PC-9 (cell line): ENCODE measurements at regions not wholly inside any gene's neighbourhood (a gene's known extent, or its start where the extent isn't known, plus 50 kb on each side); places are given as distances from the start of the nearest gene placed in this dataset.

Experiments used
- BruUV-seq: library from RNA; stranded (reverse); fragments of 400-500 nt; replicated peaks from 2 replicates; lab custom pipeline; 2021; lab: Mats Ljungman, UMichigan
- CTCF ChIA-PET: fragments of 300-600 bp; sonication (Branson Sonifier 250); formaldehyde crosslinking; loops from one replicate; lab custom pipeline; 2022; ENCODE audit warnings: antibody characterized with exemption; lab: Charles Lee
- POLR2A ChIA-PET: fragments of 300-600 bp; sonication (Branson Sonifier 250); formaldehyde crosslinking; loops from one replicate; lab custom pipeline; 2022; ENCODE audit warnings: antibody characterized with exemption; ENCODE audit not compliant: unreplicated experiment; lab: Charles Lee
- DNase-seq, 2 experiments: peaks; one replicate each; pipeline versions ENCODE4 v3.0.0 to v3.0.0-alpha.2; 2015 to 2022; ENCODE audit warnings: mixed read lengths in 1 of 2
- H2AFZ ChIP-seq: fragments of 200-600 bp; sonication (generic); 2 replicates; pipeline ENCODE4 v1.8.1; 2017; ENCODE audit warnings: antibody characterized with exemption
- H3F3A ChIP-seq: fragments of 200-600 bp; sonication (generic); 2 replicates; pipeline ENCODE4 v1.8.1; 2017; ENCODE audit warnings: antibody characterized with exemption, mild to moderate bottlenecking, low read depth; ENCODE audit not compliant: insufficient read depth
- H3K27ac ChIP-seq: fragments of 200-600 bp; sonication (generic); 2 replicates; pipeline ENCODE4 v1.6.1; 2016; ENCODE audit warnings: mixed run types
- H3K27me3 ChIP-seq: fragments of 200-600 bp; sonication (generic); 2 replicates; pipeline ENCODE4 v1.6.1; 2016; ENCODE audit warnings: low read depth, mixed run types; ENCODE audit not compliant: insufficient read depth
- H3K36me3 ChIP-seq: fragments of 200-600 bp; sonication (generic); 2 replicates; pipeline ENCODE4 v1.6.1; 2016; ENCODE audit warnings: low read depth, mixed run types
- H3K4me1 ChIP-seq: fragments of 200-600 bp; sonication (generic); replicated peaks from 2 replicates; pipeline ENCODE4 v1.6.1; 2016; ENCODE audit warnings: mixed run types; ENCODE audit not compliant: insufficient read depth
- H3K4me2 ChIP-seq: fragments of 200-600 bp; sonication (generic); 2 replicates; pipeline ENCODE4 v1.6.1; 2017; ENCODE audit warnings: mixed run types
- H3K4me3 ChIP-seq: fragments of 200-600 bp; sonication (generic); 2 replicates; pipeline ENCODE4 v1.6.1; 2016; ENCODE audit warnings: mixed run types
- H3K79me2 ChIP-seq: fragments of 200-600 bp; sonication (generic); 2 replicates; pipeline ENCODE4 v1.6.1; 2017; ENCODE audit warnings: low read depth, mixed run types
- H3K9me2 ChIP-seq: fragments of 200-600 bp; sonication (generic); 2 replicates; pipeline ENCODE4 v1.8.1; 2017; ENCODE audit warnings: mild to moderate bottlenecking; ENCODE audit not compliant: insufficient read depth
- H3K9me3 ChIP-seq: fragments of 200-600 bp; sonication (generic); 2 replicates; pipeline ENCODE4 v1.8.1; 2016; ENCODE audit warnings: low read depth; ENCODE audit not compliant: insufficient read depth
- H4K20me1 ChIP-seq: fragments of 200-600 bp; sonication (generic); 2 replicates; pipeline ENCODE4 v1.8.1; 2017; ENCODE audit not compliant: insufficient read depth
- EZH2 ChIP-seq: fragments of 200-600 bp; sonication (generic); IDR thresholded peaks from 2 replicates; pipeline ENCODE4 v1.8.0; 2017; ENCODE audit warnings: antibody characterized with exemption, low read depth
- intact Hi-C: fragments of 100-400 bp; cut with micrococcal nuclease; formaldehyde crosslinking; loops from one replicate; pipeline ENCODE4 v1.10.0; 2022; ENCODE audit not compliant: unreplicated experiment
- TF ChIP-seq, protein P1 (sequence below): fragments of 200-600 bp; sonication (generic); conservative IDR thresholded peaks from 2 replicates; pipeline ENCODE4 v1.6.1; 2017; ENCODE audit warnings: mixed run types, antibody characterized with exemption, mild to moderate bottlenecking, moderate library complexity

DNA sequence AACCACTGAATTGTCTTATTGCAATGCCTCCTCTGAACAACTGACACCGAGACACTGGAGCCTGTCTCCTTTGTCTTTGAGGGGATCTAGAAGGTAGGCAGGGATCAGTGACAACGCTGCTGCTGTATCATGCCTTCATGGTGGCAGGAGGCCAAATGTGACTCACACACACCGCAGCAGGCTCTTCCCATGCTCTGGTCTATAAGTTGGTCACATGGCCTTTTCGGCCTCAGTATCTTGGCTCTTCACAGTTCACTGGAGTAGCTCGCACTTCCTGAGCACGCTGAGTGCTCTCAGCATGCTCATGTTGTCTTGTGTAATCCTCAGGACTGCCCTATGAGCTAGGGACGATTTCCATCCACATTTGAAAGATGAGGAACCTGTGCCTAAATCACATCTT is 167.4 kb upstream of the PCSK2 start:
- TF ChIP-seq EZH2: no peak
- TF ChIP-seq, protein P1, sequence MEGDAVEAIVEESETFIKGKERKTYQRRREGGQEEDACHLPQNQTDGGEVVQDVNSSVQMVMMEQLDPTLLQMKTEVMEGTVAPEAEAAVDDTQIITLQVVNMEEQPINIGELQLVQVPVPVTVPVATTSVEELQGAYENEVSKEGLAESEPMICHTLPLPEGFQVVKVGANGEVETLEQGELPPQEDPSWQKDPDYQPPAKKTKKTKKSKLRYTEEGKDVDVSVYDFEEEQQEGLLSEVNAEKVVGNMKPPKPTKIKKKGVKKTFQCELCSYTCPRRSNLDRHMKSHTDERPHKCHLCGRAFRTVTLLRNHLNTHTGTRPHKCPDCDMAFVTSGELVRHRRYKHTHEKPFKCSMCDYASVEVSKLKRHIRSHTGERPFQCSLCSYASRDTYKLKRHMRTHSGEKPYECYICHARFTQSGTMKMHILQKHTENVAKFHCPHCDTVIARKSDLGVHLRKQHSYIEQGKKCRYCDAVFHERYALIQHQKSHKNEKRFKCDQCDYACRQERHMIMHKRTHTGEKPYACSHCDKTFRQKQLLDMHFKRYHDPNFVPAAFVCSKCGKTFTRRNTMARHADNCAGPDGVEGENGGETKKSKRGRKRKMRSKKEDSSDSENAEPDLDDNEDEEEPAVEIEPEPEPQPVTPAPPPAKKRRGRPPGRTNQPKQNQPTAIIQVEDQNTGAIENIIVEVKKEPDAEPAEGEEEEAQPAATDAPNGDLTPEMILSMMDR: no peak
- ChIA-PET CTCF (interaction anchor here (0.5 kb wide), 1 partner anchor 584 kb away, joined by 3 read pairs; no protein-coding TSS in a partner anchor), POLR2A (no interaction called here)
- Histone ChIP-seq H3K4me1 (no peaks in the 10 kb centered on the region), H3K79me2 (no peaks in the 10 kb centered on the region), H3F3A (no peaks in the 10 kb centered on the region), H3K9me3 (no peaks in the 10 kb centered on the region), H3K27me3 (no peaks in the 10 kb centered on the region), H3K4me3 (no peak overlapping the region), H3K36me3 (no peaks in the 10 kb centered on the region), H2AFZ (no peak overlapping the region), H3K4me2 (no peak overlapping the region), H4K20me1 (no peaks in the 10 kb centered on the region), H3K9me2 (no peaks in the 10 kb centered on the region), H3K27ac (no peak overlapping the region)
- no peak for DNase-seq
- no TSS peak for BruUV-seq
- intact Hi-C loops: no loop called here

DNA sequence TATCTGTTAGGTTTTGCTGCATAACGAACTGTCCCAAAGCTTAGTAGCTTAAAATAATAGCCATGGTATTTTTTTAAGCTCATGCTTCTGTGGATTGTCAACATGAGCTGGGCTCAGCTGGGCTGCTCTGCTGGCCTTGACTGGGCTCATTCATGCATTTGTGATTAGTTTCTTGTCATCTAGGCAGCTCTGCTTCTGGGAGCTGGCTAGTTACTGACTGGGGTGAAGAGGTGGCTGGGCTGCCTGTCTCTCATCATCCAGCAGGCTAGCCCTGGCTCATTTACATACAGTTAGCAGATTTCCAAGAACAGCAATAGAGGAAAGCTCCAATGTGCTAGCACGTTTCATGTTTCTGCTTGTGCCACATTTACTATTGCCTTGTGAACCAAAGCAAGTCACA is 165.1 kb upstream of the PCSK2 start:
- no peak for DNase-seq
- no peaks in the 10 kb centered on the region for H3F3A ChIP-seq
- no peak overlapping the region for H3K4me3 ChIP-seq
- H3K27ac ChIP-seq: no peak overlapping the region
- no peaks in the 10 kb centered on the region for H3K36me3 ChIP-seq
- H3K4me2 ChIP-seq: no peak overlapping the region
- no peaks in the 10 kb centered on the region for H3K9me2 ChIP-seq
- H2AFZ ChIP-seq: no peak overlapping the region
- POLR2A ChIA-PET: no interaction called here
- CTCF ChIA-PET: no interaction called here
- H3K79me2 ChIP-seq: no peaks in the 10 kb centered on the region
- no peaks in the 10 kb centered on the region for H3K27me3 ChIP-seq
- BruUV-seq: no TSS peak
- no peaks in the 10 kb centered on the region for H4K20me1 ChIP-seq
- no peaks in the 10 kb centered on the region for H3K9me3 ChIP-seq
- H3K4me1 ChIP-seq: no peaks in the 10 kb centered on the region
- intact Hi-C loops: no loop called here
- TF ChIP-seq, protein P1: no peak
- TF ChIP-seq EZH2: no peak

DNA sequence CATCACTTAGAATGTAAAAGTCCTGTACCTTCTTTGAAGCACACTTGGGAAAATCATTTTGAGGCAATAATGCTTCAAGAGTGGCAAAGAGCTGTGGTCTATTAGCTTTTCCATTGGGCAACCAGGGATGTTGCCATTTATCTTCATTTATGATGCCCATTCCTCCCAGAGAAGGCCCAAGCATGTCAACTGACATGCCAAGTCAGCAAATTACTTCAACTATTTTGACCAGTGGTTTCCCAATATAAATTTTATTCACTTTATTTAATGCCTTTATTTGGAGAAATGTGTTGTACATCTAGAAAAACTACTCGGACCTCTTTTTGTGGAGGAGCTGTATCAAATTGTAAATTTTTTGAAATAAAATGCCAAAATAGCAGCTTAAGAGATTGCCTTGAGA is 164.1 kb upstream of the PCSK2 start:
- H3K4me3 ChIP-seq: no peak overlapping the region
- H3K79me2 ChIP-seq: no peaks in the 10 kb centered on the region
- H3K9me2 ChIP-seq: no peaks in the 10 kb centered on the region
- intact Hi-C loops: no loop called here
- no TSS peak for BruUV-seq
- H3K9me3 ChIP-seq: no peaks in the 10 kb centered on the region
- no peak for DNase-seq
- H3K4me2 ChIP-seq: no peak overlapping the region
- H3K27me3 ChIP-seq: 0 out of 2 replicates have a peak, but pooled peaks cover 6% of the 10 kb centered on the region
- no peaks in the 10 kb centered on the region for H3F3A ChIP-seq
- TF ChIP-seq EZH2: no peak
- TF ChIP-seq, protein P1: no peak
- H3K4me1 ChIP-seq: no peaks in the 10 kb centered on the region
- H3K36me3 ChIP-seq: no peaks in the 10 kb centered on the region
- no peak overlapping the region for H3K27ac ChIP-seq
- CTCF ChIA-PET: no interaction called here
- POLR2A ChIA-PET: no interaction called here
- no peak overlapping the region for H2AFZ ChIP-seq
- no peaks in the 10 kb centered on the region for H4K20me1 ChIP-seq
